GM21526 (cell line): ENCODE measurements at regions not wholly inside any gene's neighbourhood (a gene's known extent, or its start where the extent isn't known, plus 50 kb on each side); places are given as distances from the start of the nearest gene placed in this dataset.

Experiments
- ATAC-seq: cut with Tn5 transposase; IDR thresholded peaks from one replicate; pipeline ENCODE4 v1.9.1; 2021; ENCODE audit warnings: moderate library complexity; ENCODE audit not compliant: unreplicated experiment, low FRiP score

GRCh38 chr13:40270726-40271125, 395.7 kb downstream of the FOXO1 start:
- no peak for ATAC-seq

GRCh38 chr13:40271271-40271885, 395.1 kb downstream of the FOXO1 start:
- ATAC-seq: no peak

GRCh38 chr13:40271931-40272775, 394.3 kb downstream of the FOXO1 start:
- ATAC-seq: no peak

- ATAC-seq: no peak
Measured at GRCh38 chr13:40272776-40273139, 393.7 kb downstream of the FOXO1 start.

GRCh38 chr13:40273253-40274025, 393.0 kb downstream of the FOXO1 start:
- no peak for ATAC-seq

GRCh38 chr13:40274103-40274502, 392.3 kb downstream of the FOXO1 start:
- no peak for ATAC-seq

GRCh38 chr13:40275155-40275554, 391.3 kb downstream of the FOXO1 start:
- no peak for ATAC-seq

- no peak for ATAC-seq
Measured at GRCh38 chr13:40275636-40276035, 390.8 kb downstream of the FOXO1 start.

- ATAC-seq: no peak
Measured at GRCh38 chr13:40283666-40284065, 382.8 kb downstream of the FOXO1 start.

GRCh38 chr13:40285634-40286033, 380.8 kb downstream of the FOXO1 start:
- no peak for ATAC-seq

- no peak for ATAC-seq
Measured at GRCh38 chr13:40287428-40287827, 379.0 kb downstream of the FOXO1 start.

GRCh38 chr13:40288259-40288658, 378.2 kb downstream of the FOXO1 start:
- ATAC-seq: no peak

- no peak for ATAC-seq
Measured at GRCh38 chr13:40290758-40291157, 375.7 kb downstream of the FOXO1 start.

- ATAC-seq: no peak
Measured at GRCh38 chr13:40292108-40292507, 374.3 kb downstream of the FOXO1 start.

GRCh38 chr13:40292536-40292935, 373.9 kb downstream of the FOXO1 start:
- ATAC-seq: no peak

GRCh38 chr13:40302351-40302750, 364.1 kb downstream of the FOXO1 start:
- no peak for ATAC-seq

GRCh38 chr13:40304391-40304790, 362.1 kb downstream of the FOXO1 start:
- ATAC-seq: no peak

- no peak for ATAC-seq
Measured at GRCh38 chr13:40306817-40307216, 359.6 kb downstream of the FOXO1 start.

- no peak for ATAC-seq
Measured at GRCh38 chr13:40309881-40310280, 356.6 kb downstream of the FOXO1 start.

GRCh38 chr13:40311356-40312101, 354.9 kb downstream of the FOXO1 start:
- no peak for ATAC-seq
